HG02588 (cell line): ENCODE measurements at regions not wholly inside any gene's neighbourhood (a gene's known extent, or its start where the extent isn't known, plus 50 kb on each side); places are given as distances from the start of the nearest gene placed in this dataset.

Experiments used
- ATAC-seq: cut with Tn5 transposase; IDR thresholded peaks from one replicate; pipeline ENCODE4 v1.9.1; 2021; ENCODE audit warnings: mild to moderate bottlenecking, moderate library complexity; ENCODE audit not compliant: unreplicated experiment

DNA sequence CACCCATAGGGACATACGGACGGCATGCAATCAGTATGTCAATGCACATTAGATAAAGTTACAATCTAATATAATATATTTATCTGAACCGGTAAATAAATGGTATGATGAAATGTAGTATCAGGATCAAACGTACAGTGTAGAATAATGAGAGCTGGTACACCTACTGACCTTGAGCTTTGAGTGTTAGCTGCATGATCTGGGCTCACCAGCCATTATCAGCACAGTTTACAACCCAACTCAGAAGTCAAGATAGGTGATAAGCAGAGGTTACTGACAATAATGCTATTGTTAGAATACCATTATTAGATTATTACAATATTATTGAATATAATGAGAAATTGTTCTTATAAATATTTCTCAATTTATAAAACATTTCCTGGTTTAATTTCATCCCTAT, 103.0 kb upstream of the ESRRG start:
- no peak for ATAC-seq

DNA sequence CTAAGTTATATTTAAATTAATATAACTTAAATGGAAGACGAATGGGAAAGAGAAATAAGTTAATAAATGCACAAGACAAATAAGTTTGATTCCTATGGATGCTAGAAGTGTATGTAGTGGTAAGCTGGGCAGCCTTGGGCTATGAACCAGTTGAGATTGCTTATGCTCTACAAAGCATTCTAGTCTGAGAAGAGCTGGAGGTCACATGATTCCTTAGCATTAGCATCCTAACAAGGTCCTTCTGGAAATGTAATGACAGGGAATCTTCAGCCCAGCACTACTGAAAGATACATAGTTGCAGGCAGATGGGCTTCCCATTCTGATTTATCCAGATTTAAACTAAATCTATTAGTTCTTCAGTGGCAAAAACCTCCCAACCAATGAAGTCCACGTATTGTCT, 102.3 kb upstream of the ESRRG start:
- ATAC-seq: no peak

DNA sequence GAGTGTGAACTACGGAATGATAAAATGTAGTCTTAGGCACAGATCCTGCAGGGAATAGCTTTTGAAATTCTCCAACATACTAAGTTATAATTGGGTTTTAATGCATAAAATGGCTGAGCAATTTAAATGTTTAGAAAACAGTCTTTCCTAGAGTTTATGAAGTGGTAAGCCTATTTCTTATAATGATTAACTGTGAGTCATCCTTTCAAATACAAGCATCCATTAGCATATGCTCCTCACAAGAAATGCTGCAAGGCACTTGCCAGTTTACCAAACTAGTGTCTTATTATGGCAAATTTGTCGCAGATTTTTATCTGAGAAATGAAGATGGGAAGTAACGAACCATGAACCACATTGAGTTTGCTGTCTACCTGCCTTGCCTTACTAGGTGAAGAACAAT, 101.3 kb upstream of the ESRRG start:
- no peak for ATAC-seq

DNA sequence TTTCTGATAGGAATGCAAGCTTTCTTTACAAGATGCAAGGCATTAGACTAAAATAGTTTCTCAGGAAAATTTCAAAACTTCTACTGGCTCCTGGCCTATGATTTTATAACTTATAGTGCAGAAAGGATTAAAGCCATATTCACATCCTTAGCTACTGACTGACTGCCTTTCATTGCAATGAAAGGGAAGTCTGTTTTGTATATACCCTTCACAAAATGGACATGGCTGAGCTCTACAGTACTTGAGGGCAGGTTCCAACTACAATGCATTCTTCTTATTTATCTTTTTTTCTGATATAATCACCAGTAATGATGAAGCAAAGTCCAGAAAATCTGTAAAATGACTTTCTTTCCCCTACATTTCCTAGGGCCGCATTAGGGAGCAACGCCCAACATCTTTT, 100.5 kb upstream of the ESRRG start:
- no peak for ATAC-seq

DNA sequence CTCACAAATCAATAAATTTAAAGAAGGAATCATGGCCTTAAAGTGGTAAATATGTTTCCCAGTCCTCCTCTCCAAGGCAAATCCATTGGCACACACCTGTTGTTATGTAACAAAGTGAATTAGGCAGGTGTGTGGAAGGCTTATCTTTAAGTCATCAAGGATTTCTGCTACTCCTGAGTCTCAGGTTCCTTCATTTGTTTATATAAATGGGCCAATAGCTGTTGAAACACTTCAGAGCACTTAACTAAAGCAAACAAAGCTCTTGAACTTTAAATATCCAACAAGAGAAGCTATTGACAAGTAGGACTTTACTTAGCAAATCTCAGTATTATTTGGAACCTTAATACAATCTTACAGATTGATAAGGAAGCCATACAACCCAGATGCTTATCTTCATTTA, 99.3 kb upstream of the ESRRG start:
- ATAC-seq: no peak

DNA sequence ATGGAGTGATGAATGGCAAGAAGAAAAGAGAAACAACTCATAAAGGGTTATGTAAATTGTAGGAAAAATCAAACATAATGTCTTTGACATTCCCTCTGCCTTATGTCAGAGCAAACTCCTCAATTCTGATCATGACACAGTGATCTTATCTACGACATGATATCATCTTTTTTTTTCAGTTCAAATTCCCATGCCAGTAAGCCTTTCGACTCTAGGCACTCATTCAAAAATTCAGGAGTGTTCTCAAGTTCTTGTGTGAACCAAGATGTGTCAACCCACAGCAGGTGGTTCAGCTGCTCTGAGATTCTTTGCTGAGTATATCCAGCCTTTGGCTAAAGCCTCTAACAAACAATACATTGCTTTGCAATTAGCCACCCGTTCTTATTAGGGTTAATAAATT, 97.1 kb upstream of the ESRRG start:
- ATAC-seq: no peak

DNA sequence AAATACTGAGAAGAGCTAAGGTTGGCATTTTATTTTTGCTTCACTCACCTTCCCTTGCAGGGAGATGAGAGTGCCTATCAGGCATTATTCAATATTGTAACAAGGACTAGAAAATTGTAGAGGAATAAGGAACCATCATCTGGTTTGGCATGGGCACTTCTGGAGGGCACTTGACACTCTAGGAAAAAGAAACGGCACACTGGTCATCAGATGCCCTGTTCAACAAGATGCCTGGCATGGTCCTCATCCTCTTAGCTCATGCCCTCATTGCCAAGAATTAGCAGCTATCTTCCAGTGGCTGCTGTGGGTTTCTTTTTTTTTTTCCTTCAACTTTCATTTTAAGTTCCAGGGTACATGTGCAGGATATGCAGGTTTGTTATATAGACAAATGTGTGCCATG, 95.1 kb upstream of the ESRRG start:
- no peak for ATAC-seq

DNA sequence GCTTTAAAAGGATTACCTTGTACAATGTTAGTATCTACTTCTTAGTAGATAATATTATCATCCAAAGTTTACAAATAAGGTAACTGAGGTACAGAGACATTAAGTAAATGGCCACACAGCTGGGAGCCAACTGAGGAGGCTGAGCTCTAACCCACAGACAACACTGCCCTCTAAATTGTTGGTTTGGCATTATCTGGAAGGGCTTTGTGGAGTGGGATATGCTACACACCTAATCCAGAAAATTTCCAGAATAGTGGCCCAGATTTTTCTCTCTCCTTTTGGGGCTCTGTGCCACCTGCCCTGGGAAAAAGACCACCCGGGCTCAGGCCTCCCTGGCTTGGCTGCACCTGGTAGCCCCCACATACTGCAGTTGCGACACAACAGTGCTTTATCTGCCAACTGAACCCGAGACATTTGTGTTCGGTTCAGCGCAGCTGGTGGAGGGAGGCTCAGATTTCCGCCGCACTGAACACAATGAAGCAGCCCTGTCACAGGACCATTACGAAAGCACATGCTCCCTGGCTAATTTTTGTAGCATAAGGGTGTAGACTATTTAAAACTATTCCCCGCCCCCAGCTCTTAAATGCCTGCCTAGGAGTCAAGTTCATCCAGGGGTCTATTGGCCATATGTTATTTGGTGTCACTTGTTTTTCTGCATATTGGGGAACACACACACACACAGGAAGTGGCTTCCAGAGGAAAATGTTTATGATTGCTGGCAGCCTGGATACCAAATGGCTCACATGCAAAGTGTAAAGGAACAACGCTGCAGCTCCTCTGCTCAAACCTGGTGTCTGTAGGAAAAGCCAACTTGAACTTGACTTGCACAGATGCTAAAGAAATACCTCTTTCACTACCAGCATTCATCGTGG, 92.3 kb upstream of the ESRRG start:
- ATAC-seq: no peak

DNA sequence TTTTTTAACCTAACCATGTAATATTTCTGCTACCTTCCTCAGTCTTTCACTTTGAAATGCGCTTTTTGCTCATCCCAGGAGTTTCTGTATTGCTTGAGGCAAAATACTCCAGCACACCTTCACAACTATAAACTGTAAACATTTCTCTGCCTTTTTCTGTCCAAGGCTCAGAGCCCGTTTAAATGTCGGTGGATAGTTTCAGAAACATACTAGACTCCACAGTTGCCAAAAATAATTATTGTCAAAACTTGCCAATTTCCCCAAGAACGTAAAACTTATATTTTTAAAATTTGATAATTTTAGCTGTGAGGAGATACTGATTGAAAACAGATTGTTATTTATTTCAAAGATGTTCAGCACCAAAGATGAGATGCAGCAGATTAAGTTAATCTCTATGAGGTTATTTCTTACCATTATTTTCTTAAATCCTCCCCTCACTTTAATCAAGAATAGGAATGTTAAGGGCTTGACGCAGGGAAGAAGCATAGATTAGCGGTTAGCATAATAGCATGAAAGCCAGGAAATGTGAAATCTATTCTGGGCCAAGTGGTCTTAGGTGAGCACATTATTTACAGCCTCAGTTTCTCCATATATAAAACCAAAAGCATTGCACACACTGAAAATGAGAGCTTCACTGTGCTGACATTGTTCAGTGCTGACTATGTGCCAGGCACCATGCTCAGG, 91.5 kb upstream of the ESRRG start:
- ATAC-seq: no peak

DNA sequence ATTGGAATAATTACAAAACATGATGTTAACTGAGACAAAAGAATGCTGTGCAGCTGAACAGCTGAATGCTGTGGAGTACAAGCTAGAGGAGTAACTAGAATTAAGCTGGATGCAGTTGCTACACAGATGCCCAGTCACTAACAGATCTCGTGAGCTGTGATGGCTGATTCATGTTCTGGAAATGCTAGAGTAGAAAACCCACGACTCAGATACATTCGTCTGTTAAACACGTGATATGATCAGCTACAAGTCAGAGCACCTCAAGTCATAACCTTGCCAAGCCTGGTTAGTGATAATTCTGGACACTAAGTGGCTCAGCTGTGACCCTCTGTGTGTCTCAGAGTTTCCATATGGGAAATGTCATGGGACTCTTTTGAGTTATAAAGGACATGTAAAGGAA, 89.7 kb upstream of the ESRRG start:
- no peak for ATAC-seq

DNA sequence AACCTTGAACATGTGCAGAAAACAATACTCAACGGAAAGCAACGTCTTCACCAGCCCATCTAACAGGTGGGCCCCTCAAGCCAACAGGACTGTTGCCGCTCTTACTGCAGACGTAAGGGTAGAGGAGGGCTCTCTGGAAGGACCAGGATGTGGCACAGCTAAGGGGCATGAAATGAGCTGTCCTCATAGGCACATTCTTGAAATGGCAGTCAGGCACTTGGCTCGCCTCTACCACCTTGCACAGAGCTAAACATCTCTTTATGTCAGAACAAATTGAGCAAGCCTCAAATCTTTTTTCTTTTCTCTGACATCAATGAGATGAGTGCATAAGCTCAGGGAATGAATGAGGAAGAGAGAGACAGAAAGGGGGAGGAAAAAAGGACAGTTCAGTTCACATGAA, 86.4 kb upstream of the ESRRG start:
- no peak for ATAC-seq

DNA sequence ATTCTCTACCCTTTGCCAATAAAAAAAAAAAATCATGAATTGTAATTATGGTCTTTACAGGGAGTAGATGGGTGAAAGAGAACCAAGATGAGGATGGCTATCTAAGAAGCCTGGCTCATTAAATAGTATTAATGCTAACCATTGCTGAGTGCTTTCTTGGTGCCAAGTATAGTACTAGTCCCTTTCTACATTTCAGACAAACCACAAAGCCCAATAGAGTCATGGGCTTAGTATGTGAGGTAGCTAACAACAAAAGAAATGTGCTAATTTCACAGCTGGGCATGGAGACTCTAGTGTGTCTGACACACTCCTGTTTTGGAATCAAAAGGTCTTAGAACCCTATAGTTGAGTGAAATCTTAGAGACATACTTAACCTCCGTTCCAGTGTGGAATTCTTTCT, 84.5 kb upstream of the ESRRG start:
- ATAC-seq: no peak

DNA sequence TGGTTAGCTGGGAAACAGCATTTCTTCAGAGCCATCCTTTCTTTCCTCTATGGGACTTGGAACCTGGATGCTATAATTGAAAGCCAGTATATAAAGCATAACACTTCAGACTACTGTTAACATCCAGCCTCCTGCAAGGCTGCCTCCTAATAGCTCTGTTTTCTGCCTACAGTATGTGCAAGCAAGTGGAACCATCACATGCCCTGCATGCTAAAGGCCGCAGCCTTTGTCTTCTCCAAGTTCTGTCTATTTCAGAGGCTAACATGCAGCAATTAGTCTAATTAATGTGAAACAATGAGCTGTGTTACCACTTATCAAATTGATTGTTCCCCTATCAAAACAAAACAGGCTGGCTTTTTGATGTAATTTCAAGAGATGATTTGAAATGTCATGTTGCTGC, 82.7 kb upstream of the ESRRG start:
- no peak for ATAC-seq

DNA sequence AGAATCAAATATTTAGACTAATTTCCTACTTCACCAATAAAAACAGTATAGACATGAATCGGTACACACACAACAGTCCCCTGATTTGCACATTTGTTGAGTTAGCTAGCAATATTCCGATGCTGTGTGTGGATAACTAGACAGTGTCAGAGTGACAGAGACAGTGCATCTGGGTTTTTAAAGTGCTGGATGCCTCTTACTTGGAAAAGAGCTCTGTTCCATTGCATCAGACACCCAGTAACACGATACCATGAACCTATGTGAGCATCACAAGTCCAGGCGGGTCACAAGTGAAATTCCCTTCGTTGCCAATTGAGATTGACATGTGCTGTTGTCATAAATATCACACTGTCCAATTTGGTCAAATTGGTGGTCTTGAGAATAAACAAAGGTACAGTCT, 82.0 kb upstream of the ESRRG start:
- ATAC-seq: no peak

DNA sequence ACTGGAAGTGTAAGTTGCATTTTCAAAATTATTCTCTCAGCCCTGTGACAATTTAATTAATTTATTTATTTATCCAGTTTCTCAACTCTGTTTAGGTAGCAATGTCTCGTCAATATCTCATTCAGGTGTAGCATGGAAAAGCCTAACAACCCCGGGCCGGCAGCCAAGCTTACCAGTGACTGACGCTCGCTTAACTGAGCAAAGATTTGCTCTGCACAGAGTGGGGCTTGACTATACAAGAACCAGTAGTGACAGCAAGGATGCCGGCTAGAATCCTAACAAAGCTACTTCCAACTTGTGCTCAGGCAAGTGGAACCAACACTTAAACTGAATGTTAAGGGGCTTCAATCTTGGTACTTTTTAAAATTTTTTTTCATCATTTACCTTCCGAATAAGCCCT, 80.9 kb upstream of the ESRRG start:
- ATAC-seq: no peak

DNA sequence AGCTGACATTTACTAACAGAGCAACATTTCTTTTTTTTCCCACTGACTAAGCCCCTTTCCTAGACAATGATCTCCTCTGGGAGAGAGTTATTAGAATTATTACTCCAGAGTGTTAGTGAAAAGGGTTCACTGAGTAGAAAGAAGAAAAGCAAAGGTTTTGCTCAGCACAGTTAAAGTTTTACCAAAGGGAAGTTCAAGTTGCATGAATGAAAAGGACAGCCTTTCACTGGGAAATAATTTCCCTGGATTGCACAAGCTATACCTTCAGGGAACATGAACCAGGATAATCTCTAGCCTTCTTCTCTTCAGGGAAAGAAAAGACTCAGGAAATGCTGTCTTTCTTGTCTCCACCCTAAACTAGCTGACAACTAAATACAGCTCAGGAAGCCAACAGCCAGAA, 71.4 kb upstream of the ESRRG start:
- no peak for ATAC-seq

DNA sequence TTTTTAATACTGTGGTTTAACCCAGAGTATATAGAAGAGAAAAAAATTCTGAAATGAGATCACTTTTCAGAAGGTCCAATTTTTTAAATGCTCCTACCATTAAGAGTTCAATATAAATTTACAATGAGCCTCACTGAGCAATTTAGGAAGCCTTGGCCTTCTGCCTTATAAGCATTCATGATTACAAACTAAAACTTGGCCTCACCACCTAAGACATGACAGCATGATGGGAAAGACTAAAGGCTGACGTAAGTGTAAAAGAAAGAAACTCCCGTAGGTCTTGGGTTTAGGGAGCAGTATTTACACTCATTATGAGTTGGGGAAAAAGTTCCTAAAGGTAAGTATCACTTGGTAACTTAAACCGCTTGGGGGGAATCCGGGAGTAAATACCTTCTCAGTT, 70.7 kb upstream of the ESRRG start:
- no peak for ATAC-seq

DNA sequence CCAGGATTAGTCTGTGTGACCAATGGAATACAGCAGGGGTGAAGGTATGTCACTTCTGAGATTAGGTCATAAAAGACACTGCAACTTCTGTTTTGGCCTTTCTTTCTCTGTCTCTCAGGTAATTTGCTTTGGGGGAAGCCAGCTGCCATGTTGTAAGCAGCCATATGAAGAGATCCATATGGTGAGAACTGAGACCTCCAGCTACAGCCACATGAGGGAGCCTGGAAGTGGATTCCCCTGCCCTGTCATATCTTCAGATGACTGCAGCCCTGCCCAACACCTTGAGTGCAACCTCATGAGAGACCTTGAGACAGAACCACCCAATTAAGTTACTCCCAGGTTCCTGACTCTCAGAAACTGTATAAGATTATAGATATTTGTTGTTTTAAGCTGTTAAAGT, 70.1 kb upstream of the ESRRG start:
- no peak for ATAC-seq

DNA sequence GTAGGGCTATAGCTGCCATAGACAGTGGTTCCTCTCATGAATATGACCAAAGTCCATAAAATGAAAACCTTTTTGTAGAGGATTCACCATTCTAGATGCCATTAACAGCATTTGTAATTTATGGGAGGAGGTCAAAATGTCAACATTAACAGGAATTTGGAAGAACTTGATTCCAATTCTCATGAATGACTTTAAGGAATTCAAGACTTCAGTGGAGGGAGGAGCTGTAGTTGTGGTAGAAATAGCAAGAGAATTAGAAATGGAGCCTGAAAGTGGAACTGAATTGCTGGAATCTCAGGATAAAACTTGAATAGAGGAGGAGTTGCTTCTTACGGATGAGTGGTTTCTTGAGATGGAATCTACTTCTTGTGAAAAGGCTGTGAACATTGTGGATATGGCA, 65.4 kb upstream of the ESRRG start:
- ATAC-seq: no peak

DNA sequence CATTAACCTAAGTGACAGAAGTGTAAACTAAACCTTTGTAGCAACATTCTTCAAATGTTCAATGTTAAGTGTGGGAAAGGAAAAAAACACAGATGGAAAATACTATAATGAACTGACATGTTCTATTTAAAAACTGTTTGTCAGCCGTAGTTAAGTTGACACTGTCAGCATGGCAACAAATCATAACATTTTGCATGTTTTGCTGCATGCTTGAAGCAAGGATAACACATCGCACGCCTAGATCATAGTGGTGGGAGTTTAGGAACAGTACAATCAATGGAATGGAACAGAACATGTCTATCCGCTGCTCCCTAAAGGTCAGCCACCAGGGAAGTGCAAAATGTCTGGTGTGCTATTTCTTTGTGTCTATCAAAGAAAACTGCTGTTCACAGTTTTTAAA, 62.5 kb upstream of the ESRRG start:
- no peak for ATAC-seq

DNA sequence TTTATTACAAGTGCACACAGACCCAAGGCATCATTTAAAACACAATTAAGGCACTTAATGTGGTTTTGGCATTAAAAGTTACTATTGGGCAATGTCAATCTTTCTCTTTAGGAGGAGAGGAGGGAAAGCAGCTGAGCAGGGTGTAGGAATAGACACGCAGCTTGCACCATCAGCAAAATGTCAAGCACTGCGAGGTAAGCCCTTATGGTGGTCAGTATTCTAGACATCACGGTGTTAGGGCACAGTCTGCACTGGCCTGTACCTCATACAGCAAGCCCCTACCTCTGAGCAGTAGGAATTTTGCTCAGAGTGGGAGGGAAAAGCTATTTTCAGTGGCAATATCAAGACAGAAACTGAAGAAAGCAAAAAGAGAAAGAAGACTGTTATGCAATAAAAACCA, 62.0 kb upstream of the ESRRG start:
- ATAC-seq: no peak

DNA sequence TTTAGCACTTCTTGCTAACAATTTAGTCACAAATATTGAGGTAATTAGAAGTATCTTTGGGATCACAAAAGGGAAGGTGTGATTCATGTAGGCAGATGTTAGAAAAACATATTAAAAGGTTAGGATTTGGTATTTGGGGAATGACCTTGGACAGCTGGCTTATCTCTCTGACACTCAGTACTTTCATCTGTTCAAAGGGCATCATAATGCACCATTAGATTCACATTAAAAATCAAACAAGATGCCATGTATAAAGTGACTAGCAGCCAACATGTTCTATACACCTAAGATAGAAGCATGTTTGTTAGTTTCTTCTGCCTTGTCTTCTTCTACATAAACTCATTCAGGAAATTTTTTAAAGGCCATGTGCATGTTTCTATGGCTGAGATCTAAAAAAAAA, 56.5 kb upstream of the ESRRG start:
- ATAC-seq: no peak

DNA sequence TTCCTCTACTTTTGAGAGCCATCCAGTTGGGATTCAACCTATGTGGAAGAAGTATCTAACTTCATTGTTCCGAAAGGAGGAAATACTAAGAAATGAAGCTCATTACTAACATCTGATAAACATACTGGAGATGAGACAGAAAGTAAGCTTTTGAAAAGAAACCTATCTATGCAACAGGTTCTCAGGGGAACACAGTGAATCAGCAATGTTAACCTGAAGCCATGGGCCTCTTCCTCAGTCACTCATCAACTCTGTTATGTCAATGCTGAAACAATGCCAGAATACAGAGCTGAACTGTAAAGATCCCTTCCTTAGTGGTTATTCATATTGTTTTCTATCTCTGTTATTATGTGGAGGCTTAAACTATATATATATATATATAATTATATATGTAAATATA, 55.5 kb upstream of the ESRRG start:
- no peak for ATAC-seq
